OCI-LY7 (cell line): ENCODE measurements at regions not wholly inside any gene's neighbourhood (a gene's known extent, or its start where the extent isn't known, plus 50 kb on each side); places are given as distances from the start of the nearest gene placed in this dataset.
"Not testable (repeated sequence)": the region's sequence is repeated elsewhere in the genome, so short reads cannot be mapped to it uniquely, and the experiment has no call there.

Experiments
- BruUV-seq: library from RNA; stranded (reverse); fragments of 400-500 nt; replicated peaks from 2 replicates; lab custom pipeline; 2021; lab: Mats Ljungman, UMichigan
- CTCF ChIA-PET: fragments of 300-600 bp; sonication (Branson Sonifier 250); formaldehyde crosslinking; loops from one replicate; lab custom pipeline; 2022; ENCODE audit warnings: antibody characterized with exemption; ENCODE audit not compliant: unreplicated experiment; lab: Charles Lee
- POLR2A ChIA-PET: fragments of 300-600 bp; sonication (Branson Sonifier 250); formaldehyde crosslinking; loops from one replicate; lab custom pipeline; 2022; ENCODE audit warnings: antibody characterized with exemption; lab: Charles Lee
- DNase-seq: peaks from one replicate; pipeline ENCODE4 v3.0.0-alpha.2; 2015; ENCODE audit warnings: low spot score
- H2AFZ ChIP-seq: fragments of 200-600 bp; sonication (generic), shearing (Covaris generic); 2 replicates; pipeline ENCODE4 v1.6.1; 2014; ENCODE audit warnings: mild to moderate bottlenecking, antibody characterized with exemption, low read length, moderate library complexity
- H3K27ac ChIP-seq: fragments of 200-600 bp; sonication (generic); 2 replicates; pipeline ENCODE4 v1.5.1; 2014; ENCODE audit warnings: mixed run types, low read depth, mild to moderate bottlenecking, moderate library complexity, low read length, inconsistent platforms; ENCODE audit not compliant: poor library complexity, severe bottlenecking
- H3K36me3 ChIP-seq: fragments of 200-600 bp; sonication (generic); 2 replicates; pipeline ENCODE4 v1.6.1; 2014; ENCODE audit warnings: mild to moderate bottlenecking, antibody characterized with exemption, low read length, moderate library complexity, mixed read lengths; ENCODE audit not compliant: insufficient read depth
- H3K4me1 ChIP-seq: fragments of 200-600 bp; sonication (generic); 2 replicates; pipeline ENCODE4 v1.5.1; 2014; ENCODE audit warnings: mild to moderate bottlenecking, low read length; ENCODE audit not compliant: insufficient read depth, poor library complexity, severe bottlenecking
- H3K4me2 ChIP-seq: fragments of 200-600 bp; sonication (generic); 2 replicates; pipeline ENCODE4 v1.6.1; 2014; ENCODE audit warnings: mild to moderate bottlenecking, low read length
- H3K4me3 ChIP-seq: fragments of 200-600 bp; sonication (generic); 2 replicates; pipeline ENCODE4 v1.5.1; 2014; ENCODE audit warnings: mild to moderate bottlenecking, low read depth, low read length; ENCODE audit not compliant: poor library complexity, severe bottlenecking
- H3K79me2 ChIP-seq: fragments of 200-600 bp; sonication (generic); 2 replicates; pipeline ENCODE4 v1.6.1; 2016; ENCODE audit warnings: low read depth, mild to moderate bottlenecking, low read length, moderate library complexity, mixed read lengths; ENCODE audit not compliant: insufficient read depth
- H3K9me2 ChIP-seq: fragments of 200-600 bp; sonication (generic); 2 replicates; pipeline ENCODE4 v1.6.1; 2016; ENCODE audit warnings: mild to moderate bottlenecking, low read length, mixed read lengths; ENCODE audit not compliant: insufficient read depth
- H3K9me3 ChIP-seq: fragments of 200-600 bp; sonication (generic); 2 replicates; pipeline ENCODE4 v1.6.1; 2014; ENCODE audit warnings: mild to moderate bottlenecking, mixed run types, low read length, mixed read lengths
- H4K20me1 ChIP-seq: fragments of 200-600 bp; sonication (generic); 2 replicates; pipeline ENCODE4 v1.6.1; 2014; ENCODE audit warnings: mild to moderate bottlenecking, antibody characterized with exemption, low read length, moderate library complexity, mixed read lengths; ENCODE audit not compliant: insufficient read depth
- EZH2phosphoT487 ChIP-seq: fragments of 200-600 bp; sonication (generic); IDR thresholded peaks from 2 replicates; pipeline ENCODE4 v1.6.1; 2018; ENCODE audit warnings: low read depth, borderline replicate concordance, mild to moderate bottlenecking, mixed run types, antibody characterized with exemption, low read length, moderate library complexity, mixed read lengths
- intact Hi-C: fragments of 100-400 bp; cut with micrococcal nuclease; formaldehyde crosslinking; loops from one replicate; pipeline ENCODE4 v1.10.0; 2022; ENCODE audit not compliant: unreplicated experiment
- TF ChIP-seq, protein P1 (sequence below): fragments of 200-600 bp; sonication (generic); conservative IDR thresholded peaks from 2 replicates; pipeline ENCODE4 v1.5.1; 2014; ENCODE audit warnings: mild to moderate bottlenecking, antibody characterized with exemption, low read length, moderate library complexity, mixed read lengths

DNA sequence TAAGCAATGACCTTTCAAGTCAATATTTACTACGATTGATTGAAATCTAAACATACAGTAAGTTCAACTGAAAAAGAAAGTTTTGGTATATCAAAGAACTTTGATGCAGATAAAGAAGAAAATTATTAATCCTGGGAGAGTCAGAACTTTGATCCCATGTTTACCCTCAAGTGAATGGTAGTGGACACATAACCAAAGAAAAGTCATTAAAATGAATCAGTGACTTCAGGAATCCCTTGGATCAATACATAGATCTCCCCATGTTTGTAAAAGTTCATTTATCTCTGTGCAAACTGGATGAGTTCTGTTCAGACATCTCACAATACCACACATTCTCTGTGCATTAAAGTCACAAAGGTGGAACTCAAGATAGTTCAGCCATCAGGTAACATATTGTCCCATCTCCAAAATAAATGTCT is 75.5 kb upstream of the RELN start:
- H3K4me1 ChIP-seq, result no peaks in the 10 kb centered on the region
- no peak for DNase-seq
- intact Hi-C loops, result no loop called here
- no peak overlapping the region for H3K27ac ChIP-seq
- ChIA-PET CTCF (no interaction called here), POLR2A (no interaction called here)
- H3K4me3 ChIP-seq, result no peak overlapping the region
- BruUV-seq, result no TSS peak
- H4K20me1 ChIP-seq, result no peaks in the 10 kb centered on the region
- no peaks in the 10 kb centered on the region for H3K9me3 ChIP-seq
- H2AFZ ChIP-seq, result no peak overlapping the region
- no peak overlapping the region for H3K4me2 ChIP-seq
- no peaks in the 10 kb centered on the region for H3K9me2 ChIP-seq
- no peaks in the 10 kb centered on the region for H3K79me2 ChIP-seq
- H3K36me3 ChIP-seq, result no peaks in the 10 kb centered on the region
- no peak for TF ChIP-seq EZH2phosphoT487
- TF ChIP-seq, protein P1, sequence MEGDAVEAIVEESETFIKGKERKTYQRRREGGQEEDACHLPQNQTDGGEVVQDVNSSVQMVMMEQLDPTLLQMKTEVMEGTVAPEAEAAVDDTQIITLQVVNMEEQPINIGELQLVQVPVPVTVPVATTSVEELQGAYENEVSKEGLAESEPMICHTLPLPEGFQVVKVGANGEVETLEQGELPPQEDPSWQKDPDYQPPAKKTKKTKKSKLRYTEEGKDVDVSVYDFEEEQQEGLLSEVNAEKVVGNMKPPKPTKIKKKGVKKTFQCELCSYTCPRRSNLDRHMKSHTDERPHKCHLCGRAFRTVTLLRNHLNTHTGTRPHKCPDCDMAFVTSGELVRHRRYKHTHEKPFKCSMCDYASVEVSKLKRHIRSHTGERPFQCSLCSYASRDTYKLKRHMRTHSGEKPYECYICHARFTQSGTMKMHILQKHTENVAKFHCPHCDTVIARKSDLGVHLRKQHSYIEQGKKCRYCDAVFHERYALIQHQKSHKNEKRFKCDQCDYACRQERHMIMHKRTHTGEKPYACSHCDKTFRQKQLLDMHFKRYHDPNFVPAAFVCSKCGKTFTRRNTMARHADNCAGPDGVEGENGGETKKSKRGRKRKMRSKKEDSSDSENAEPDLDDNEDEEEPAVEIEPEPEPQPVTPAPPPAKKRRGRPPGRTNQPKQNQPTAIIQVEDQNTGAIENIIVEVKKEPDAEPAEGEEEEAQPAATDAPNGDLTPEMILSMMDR, result no peak

DNA sequence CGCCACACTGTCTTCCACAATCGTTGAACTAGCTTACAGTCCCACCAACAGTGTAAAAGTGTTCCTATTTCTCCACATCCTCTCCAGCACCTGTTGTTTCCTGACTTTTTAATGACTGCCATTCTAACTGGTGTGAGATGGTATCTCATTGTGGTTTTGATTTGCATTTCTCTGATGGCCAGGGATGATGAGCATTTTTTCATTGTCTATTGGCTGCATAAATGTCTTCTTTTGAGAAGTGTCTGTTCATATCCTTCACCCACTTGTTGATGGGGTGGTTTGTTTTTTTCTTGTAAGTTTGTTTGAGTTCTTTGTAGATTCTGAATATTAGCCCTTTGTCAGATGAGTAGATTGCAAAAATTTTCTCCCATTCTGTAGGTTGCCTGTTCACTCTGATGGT is 74.3 kb upstream of the RELN start:
- BruUV-seq, CTCF ChIA-PET, H4K20me1 ChIP-seq, H3K79me2 ChIP-seq, H3K27ac ChIP-seq, H3K9me3 ChIP-seq, H3K9me2 ChIP-seq, H2AFZ ChIP-seq, POLR2A ChIA-PET, H3K36me3 ChIP-seq, DNase-seq, H3K4me2 ChIP-seq, H3K4me3 ChIP-seq, H3K4me1 ChIP-seq, intact Hi-C loops: not testable (repeated sequence)

DNA sequence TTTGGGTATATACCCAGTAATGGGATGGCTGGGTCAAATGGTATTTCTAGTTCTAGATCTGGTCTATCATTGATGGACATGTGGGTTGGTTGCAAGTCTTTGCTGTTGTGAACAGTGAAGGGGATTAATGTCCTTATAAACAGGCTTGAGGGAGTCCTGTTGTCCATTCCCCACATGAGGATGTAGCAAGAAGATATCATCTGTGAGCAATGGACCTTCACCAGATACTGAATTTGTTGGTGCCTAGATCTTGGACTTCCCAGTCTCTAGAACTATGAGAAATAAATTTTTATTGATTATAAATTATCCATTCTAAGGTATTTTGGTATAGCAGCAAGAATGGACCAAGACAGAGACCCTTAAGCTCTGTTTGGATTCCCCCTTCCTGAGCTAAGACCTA is 72.2 kb upstream of the RELN start:
- ChIA-PET CTCF (no interaction called here), POLR2A (interaction anchor here (0.7 kb wide), 2 partner anchors 28 to 438 kb away, joined by 3 to 4 read pairs; no protein-coding TSS in a partner anchor)
- Histone ChIP-seq H3K27ac (no peak overlapping the region), H3K79me2 (no peaks in the 10 kb centered on the region), H4K20me1 (no peaks in the 10 kb centered on the region), H3K9me2 (no peaks in the 10 kb centered on the region), H3K4me1 (no peaks in the 10 kb centered on the region), H2AFZ (no peak overlapping the region), H3K36me3 (no peaks in the 10 kb centered on the region), H3K4me2 (no peak overlapping the region), H3K4me3 (no peak overlapping the region), H3K9me3 (no peaks in the 10 kb centered on the region)
- intact Hi-C loops, result no loop called here
- TF ChIP-seq EZH2phosphoT487, result no peak
- TF ChIP-seq, protein P1, result no peak
- no TSS peak for BruUV-seq
- DNase-seq, result no peak

DNA sequence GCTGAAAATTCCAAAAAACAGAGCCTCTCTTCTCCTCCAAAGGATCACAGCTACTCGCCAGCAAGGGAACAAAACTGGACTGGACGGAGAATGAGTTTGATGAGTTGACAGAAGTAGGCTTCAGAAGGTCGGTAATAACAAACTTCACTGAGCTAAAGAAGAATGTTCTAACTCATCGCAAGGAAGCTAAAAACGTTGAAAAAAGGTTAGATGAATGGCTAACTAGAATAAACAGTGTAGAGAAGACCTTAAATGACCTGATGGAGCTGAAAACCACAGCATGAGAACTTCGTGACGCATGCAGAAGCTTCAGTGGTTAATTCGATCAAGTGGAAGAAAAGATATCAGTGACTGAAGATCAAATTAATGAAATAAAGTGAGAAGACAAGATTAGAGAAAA is 70.4 kb upstream of the RELN start:
- POLR2A ChIA-PET, BruUV-seq, CTCF ChIA-PET: not testable (repeated sequence)

More for the DNA sequence above, 70.4 kb upstream of the RELN start:
- H4K20me1 ChIP-seq, H3K4me2 ChIP-seq, intact Hi-C loops, H2AFZ ChIP-seq, DNase-seq, H3K36me3 ChIP-seq, H3K9me3 ChIP-seq, H3K4me3 ChIP-seq, H3K4me1 ChIP-seq, H3K9me2 ChIP-seq, H3K27ac ChIP-seq, H3K79me2 ChIP-seq: not testable (repeated sequence)
